Right lobe of liver (tissue), 6 donors: ENCODE measurements at regions not wholly inside any gene's neighbourhood (a gene's known extent, or its start where the extent isn't known, plus 50 kb on each side); places are given as distances from the start of the nearest gene placed in this dataset.
A peak's percentile ranks its signal among the peaks of the same experiment; 100 is the strongest.

Experiments
- ATAC-seq, 4 donors: fragments of 200-7000 bp; cut with Tn5 transposase; one replicate each; pipeline ENCODE4 v1.9.1; 2020; ENCODE audit warnings: mild to moderate bottlenecking in 4 of 4, moderate library complexity in 4 of 4
- DNase-seq, 3 donors: peaks; one replicate each; pipeline ENCODE4 v3.0.0-alpha.2; 2020
- H3K27ac ChIP-seq, 3 donors: fragments of 200-600 bp; one replicate each; pipeline ENCODE4 v1.8.0; 2022
- H3K27me3 ChIP-seq, 2 donors: fragments of 200-600 bp; one replicate each; pipeline ENCODE4 v1.8.0; 2022
- H3K36me3 ChIP-seq, 4 donors: fragments of 200-600 bp; sonication (generic) in 1 of 4; one replicate each; pipeline versions ENCODE4 v1.5.1 to v1.8.0; 2017 to 2022; ENCODE audit warnings: control low read depth in 1 of 4
- H3K4me1 ChIP-seq, 4 donors: fragments of 200-600 bp; sonication (generic) in 1 of 4; one replicate each; pipeline versions ENCODE4 v1.5.1 to v1.8.0; 2017 to 2022; ENCODE audit warnings: control low read depth in 1 of 4
- H3K4me3 ChIP-seq, 3 donors: fragments of 200-600 bp; one replicate each; pipeline ENCODE4 v1.8.0; 2022
- H3K9me3 ChIP-seq, 4 donors: fragments of 200-600 bp; sonication (generic) in 1 of 4; one replicate each; pipeline versions ENCODE4 v1.5.1 to v1.8.0; 2017 to 2022; ENCODE audit warnings: control low read depth in 1 of 4
- POLR2A ChIP-seq: fragments of 450-650 bp; IDR thresholded peaks from one replicate; pipeline ENCODE4 v1.6.1; 2017; ENCODE audit warnings: antibody characterized with exemption, mild to moderate bottlenecking
- WGBS: methylation state at CpG from one replicate; pipeline ENCODE4 v1.1.6; 2018; ENCODE audit warnings: low coverage, low lambda C conversion rate; ENCODE audit not compliant: insufficient coverage; ENCODE audit errors: missing lambda C conversion rate; 5-methylcytosine and 5-hydroxymethylcytosine counted together
- intact Hi-C, 2 donors: fragments of 100-400 bp; cut with DNase I; formaldehyde crosslinking; loops; one replicate each; pipeline versions ENCODE4 v1.11.2 to v1.14.1; 2022
- TF ChIP-seq, protein P1 (sequence below), 4 donors: fragments of 200-600 bp in 3 of 4; fragments of 450-650 bp in 1 of 4; IDR thresholded peaks; one replicate each; pipeline versions ENCODE4 v1.5.1 to v1.8.0; 2016 to 2022; ENCODE audit warnings: antibody characterized with exemption in 4 of 4, mild to moderate bottlenecking in 2 of 4
- donor health status: DM: no; HTN: yes; CAD: no.
- donor health status: DM: no; HTN: no; CAD: no.
- donor health status: DM: no; HTN: no; CAD: no.
- donor health status: DM: no; HTN: yes; CAD: no.
- donor health status: DM: no; HTN: yes; CAD: no.

DNA sequence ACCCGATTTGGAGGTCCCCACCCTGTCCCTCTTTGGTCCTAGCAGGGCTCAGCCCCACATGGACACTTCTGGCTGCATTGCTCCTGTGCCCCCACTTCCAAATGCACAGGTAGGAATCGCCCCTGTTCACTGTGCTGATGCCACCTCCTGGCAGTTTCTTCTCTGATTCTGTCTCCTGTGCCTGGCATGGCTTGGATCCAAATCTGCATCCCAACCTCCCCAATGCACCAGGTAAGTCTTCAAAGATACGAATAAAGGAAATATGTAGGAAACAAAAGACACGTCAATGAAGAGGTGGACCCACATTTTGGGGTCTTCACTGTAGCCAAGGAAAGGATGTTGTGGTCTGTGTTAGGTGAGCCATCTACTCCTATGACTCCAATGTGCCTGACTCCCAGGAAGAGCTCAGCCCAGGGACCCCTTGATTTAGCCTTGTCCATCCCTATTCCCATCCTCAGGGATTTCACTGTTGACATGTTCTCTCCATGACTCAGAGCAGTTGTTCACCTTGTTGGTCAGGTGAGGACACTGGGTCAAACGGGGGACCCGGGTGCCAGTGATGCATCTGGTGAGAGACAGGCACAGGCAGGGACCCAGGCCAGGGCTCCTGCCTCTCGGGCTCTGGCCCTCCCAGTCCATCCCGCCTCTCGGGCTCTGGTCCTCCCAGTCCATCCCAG is 341.8 kb downstream of the CXCL12 start:
- ATAC-seq (peak in 1 of 4 donors; percentile 35), DNase-seq (no peak)
- Histone ChIP-seq H3K27ac (no peak overlapping the region), H3K27me3 (no peaks in the 10 kb centered on the region), H3K4me3 (no peak overlapping the region), H3K9me3 (no peaks in the 10 kb centered on the region), H3K36me3 (no peaks in the 10 kb centered on the region), H3K4me1 (no peaks in the 10 kb centered on the region)
- intact Hi-C loops, result loop anchor here in 1 of 2 donors (10.0 kb wide), 1 partner anchor 358 kb away; no protein-coding TSS in a partner anchor
- TF ChIP-seq, protein P1, sequence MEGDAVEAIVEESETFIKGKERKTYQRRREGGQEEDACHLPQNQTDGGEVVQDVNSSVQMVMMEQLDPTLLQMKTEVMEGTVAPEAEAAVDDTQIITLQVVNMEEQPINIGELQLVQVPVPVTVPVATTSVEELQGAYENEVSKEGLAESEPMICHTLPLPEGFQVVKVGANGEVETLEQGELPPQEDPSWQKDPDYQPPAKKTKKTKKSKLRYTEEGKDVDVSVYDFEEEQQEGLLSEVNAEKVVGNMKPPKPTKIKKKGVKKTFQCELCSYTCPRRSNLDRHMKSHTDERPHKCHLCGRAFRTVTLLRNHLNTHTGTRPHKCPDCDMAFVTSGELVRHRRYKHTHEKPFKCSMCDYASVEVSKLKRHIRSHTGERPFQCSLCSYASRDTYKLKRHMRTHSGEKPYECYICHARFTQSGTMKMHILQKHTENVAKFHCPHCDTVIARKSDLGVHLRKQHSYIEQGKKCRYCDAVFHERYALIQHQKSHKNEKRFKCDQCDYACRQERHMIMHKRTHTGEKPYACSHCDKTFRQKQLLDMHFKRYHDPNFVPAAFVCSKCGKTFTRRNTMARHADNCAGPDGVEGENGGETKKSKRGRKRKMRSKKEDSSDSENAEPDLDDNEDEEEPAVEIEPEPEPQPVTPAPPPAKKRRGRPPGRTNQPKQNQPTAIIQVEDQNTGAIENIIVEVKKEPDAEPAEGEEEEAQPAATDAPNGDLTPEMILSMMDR (IDR thresholded peaks at IDR 0.05), result no peak
- TF ChIP-seq POLR2A, result no peak
- WGBS, result 41% methylated on average over 3 of the region's 9 CpGs

DNA sequence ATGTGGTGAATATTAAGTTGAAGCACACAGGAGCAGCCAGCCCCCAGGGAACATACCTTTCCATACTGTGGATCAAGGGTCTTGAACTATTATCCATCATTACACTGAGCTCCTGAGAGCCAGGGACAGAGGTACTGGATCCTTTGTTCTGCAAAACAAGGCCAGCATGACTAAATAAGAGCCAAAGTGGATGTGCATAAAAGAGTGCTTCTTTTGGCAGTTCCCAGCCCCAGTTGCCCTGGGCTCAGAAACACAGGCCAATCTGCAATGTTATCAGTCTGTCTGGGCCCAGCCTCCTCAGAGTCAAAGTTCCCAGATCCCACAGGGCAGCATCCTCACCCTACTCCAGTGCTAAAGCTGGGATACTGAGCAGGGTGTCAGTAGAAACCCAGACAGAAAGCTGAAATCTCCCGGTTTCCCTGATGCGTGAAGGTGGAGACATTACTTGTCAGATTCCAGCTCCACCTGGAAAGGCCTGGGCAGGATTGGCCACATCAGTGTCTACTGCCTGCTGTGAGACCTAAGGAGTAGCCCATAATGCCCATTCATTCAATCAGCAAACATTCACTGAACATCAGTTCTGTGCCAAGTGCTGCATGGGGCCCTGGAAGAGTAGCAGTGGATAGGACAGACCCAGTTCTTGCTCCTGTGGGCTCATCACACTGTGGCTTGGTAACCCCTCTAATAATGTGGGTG is 342.7 kb downstream of the CXCL12 start:
- Histone ChIP-seq H3K4me3 (no peak overlapping the region), H3K27ac (no peak overlapping the region), H3K9me3 (no peaks in the 10 kb centered on the region), H3K36me3 (no peaks in the 10 kb centered on the region), H3K27me3 (no peaks in the 10 kb centered on the region), H3K4me1 (no peaks in the 10 kb centered on the region)
- ATAC-seq (no peak), DNase-seq (no peak)
- intact Hi-C loops, result loop anchor here in 1 of 2 donors (10.0 kb wide), 1 partner anchor 357 kb away; no protein-coding TSS in a partner anchor
- TF ChIP-seq, protein P1 (IDR thresholded peaks at IDR 0.05), result no peak
- no peak for TF ChIP-seq POLR2A
- WGBS, result no CpG with 5 or more reads among the region's 2 CpGs

DNA sequence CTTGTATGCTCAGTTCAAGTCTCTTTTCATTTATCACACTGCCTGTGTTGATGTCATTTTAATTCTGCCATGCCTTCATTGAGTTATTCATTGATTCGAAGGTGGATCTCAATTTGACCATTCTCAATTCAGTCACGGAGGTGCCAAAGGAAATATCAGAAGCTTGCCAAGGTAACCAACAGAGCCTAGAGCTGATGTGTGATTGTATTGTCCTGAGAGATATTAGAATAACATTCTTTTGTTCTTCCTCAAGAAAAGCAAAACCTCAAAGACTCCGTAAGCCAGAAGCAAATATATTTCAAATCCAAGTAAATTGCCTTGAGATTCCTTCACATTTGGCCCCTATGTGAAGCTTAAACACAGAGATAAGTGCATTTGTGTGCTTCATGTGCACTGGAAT is 345.3 kb downstream of the CXCL12 start:
- WGBS, result 44% methylated on average over 3 of the region's 3 CpGs
- DNase-seq (no peak), ATAC-seq (no peak)
- intact Hi-C loops, result no loop called here
- Histone ChIP-seq H3K27ac (no peak overlapping the region), H3K27me3 (no peaks in the 10 kb centered on the region), H3K36me3 (no peaks in the 10 kb centered on the region), H3K4me1 (no peaks in the 10 kb centered on the region), H3K9me3 (no peaks in the 10 kb centered on the region), H3K4me3 (no peak overlapping the region)
- TF ChIP-seq POLR2A, result no peak
- TF ChIP-seq, protein P1 (IDR thresholded peaks at IDR 0.05), result no peak

DNA sequence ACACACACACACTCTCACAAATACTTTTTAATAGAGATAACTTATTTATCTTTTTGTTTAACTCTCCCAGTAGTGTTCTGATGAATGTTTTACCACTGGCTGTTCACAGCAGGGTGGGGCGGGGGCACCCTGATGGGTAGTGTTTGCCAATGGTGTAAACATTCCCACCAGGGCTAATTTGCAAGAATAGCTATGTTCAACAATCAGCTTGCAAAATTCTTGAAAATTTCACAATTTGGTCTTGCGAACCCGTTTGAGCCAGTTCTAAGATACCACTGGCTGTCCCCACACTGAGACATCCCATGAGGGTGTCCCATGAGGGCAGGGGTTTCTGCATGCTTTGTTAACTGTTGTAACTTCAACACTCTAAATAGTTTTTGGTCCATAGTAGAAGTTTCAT is 348.5 kb downstream of the CXCL12 start:
- no peak for TF ChIP-seq POLR2A
- TF ChIP-seq, protein P1 (IDR thresholded peaks at IDR 0.05), result no peak
- no peak overlapping the region for H3K27ac ChIP-seq
- DNase-seq, result peak in 1 of 3 donors; percentile 66
- H3K27me3 ChIP-seq, result no peaks in the 10 kb centered on the region
- WGBS, result 64% methylated on average over 3 of the region's 3 CpGs
- intact Hi-C loops, result no loop called here
- ATAC-seq, result no peak
- H3K9me3 ChIP-seq, result no peaks in the 10 kb centered on the region
- no peak overlapping the region for H3K4me3 ChIP-seq
- no peaks in the 10 kb centered on the region for H3K4me1 ChIP-seq
- H3K36me3 ChIP-seq, result no peaks in the 10 kb centered on the region
